Stimulated activated naive CD8-positive, alpha-beta T cell treated with anti-CD3 and anti-CD28 coated beads, Interleukin-15, Interleukin-2, amounts not matched to agents 100 ng/mL and 50 ng/mL, for 24 hours (primary cell): ENCODE measurements at regions not wholly inside any gene's neighbourhood (a gene's known extent, or its start where the extent isn't known, plus 50 kb on each side); places are given as distances from the start of the nearest gene placed in this dataset.

Experiments
- H3K27ac Mint-ChIP-seq: one replicate; pipeline ENCODE4 v1.8.0; 2021; ENCODE audit warnings: mild to moderate bottlenecking, mixed read lengths
- H3K27me3 Mint-ChIP-seq: one replicate; pipeline ENCODE4 v1.8.0; 2021; ENCODE audit warnings: mixed read lengths
- H3K36me3 Mint-ChIP-seq: one replicate; pipeline ENCODE4 v1.8.0; 2021; ENCODE audit warnings: low read depth, mixed read lengths
- H3K4me1 Mint-ChIP-seq: one replicate; pipeline ENCODE4 v1.8.0; 2021; ENCODE audit warnings: low read depth, mixed read lengths
- H3K4me3 Mint-ChIP-seq: one replicate; pipeline ENCODE4 v1.8.0; 2021; ENCODE audit warnings: mild to moderate bottlenecking, mixed read lengths
- H3K9me3 Mint-ChIP-seq: one replicate; pipeline ENCODE4 v1.8.0; 2021; ENCODE audit warnings: mixed read lengths

DNA sequence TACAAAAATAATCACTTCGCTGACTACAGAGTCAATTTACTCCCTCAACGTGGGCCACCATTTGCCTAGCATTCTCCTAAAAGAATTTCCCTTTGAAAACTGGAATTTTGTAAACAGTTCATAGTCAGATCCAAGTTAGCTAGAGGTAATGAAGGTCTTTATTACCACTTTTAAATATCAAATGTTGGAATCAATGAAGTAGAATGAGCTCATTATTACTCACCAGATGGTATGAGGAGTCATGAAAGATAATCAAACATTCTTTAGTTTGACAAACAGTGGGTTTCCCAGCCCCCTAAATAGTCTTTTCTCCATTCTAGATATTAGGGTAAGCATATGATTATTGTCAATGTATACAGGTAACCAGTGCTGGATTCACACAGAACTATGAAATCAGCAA lies 455.7 kb upstream of the THBS1 start:
- no peak overlapping the region for H3K27ac Mint-ChIP-seq
- no peaks in the 10 kb centered on the region for H3K36me3 Mint-ChIP-seq
- H3K4me1 Mint-ChIP-seq: peaks cover 13% of the 10 kb centered on the region
- H3K27me3 Mint-ChIP-seq: peaks cover 25% of the 10 kb centered on the region
- no peaks in the 10 kb centered on the region for H3K9me3 Mint-ChIP-seq
- no peak overlapping the region for H3K4me3 Mint-ChIP-seq

DNA sequence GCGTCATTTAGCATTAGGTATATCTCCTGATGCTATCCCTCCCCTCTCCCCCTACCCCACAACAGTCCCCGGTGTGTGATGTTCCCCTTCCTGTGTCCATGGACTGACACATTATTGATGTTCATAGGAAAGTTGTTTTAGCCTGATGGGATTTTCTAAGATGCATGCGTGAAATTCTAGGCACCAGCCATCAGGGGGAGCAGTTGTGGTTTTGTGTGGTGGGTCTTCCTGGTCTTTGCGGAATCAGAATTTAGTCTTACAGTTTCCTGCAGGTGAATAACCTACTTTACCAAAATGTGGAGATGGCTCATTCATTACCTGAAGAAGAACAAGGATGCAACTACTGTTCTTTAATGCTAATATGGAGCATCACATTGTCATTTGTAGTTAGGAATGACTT lies 455.0 kb upstream of the THBS1 start:
- Mint-ChIP-seq H3K27ac (no peak overlapping the region), H3K4me3 (no peak overlapping the region), H3K36me3 (no peaks in the 10 kb centered on the region), H3K27me3 (peaks cover 24% of the 10 kb centered on the region), H3K9me3 (no peaks in the 10 kb centered on the region), H3K4me1 (peaks cover 13% of the 10 kb centered on the region)

DNA sequence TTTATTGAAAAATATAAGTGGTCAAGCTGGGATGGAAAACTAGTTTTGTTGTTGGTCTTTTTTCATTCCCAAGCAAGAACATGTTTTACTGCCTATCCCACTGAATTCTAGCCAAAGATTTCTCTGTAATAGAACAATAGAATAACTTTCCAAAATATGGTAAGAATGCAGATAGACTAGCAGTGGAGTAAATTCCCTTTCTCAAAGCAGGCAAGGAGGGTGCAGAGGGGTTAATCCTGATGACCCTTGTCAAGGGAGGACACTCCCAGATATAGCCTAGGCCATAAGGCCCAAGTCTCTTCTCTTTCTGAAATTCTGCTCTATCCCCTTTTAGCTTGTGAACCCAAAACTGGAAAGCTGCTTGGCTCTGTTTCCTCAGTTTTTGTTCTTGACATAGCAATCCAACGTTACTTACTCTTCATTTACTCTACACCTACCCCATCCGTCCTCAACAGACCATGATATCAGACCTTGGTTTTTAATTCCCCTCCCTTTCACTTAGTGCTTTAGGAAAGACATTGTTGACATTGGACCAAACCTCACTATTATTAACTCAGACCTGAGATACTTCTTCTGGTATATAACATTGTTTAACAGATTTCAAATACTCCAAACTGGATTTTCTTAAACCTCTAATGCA lies 453.6 kb upstream of the THBS1 start:
- Mint-ChIP-seq H3K27me3 (peaks cover 34% of the 10 kb centered on the region), H3K4me3 (no peak overlapping the region), H3K27ac (no peak overlapping the region), H3K9me3 (no peaks in the 10 kb centered on the region), H3K4me1 (peaks cover 13% of the 10 kb centered on the region), H3K36me3 (no peaks in the 10 kb centered on the region)

GRCh38 chr15:39127925-39128617 lies 452.8 kb upstream of the THBS1 start:
- H3K9me3 Mint-ChIP-seq: no peaks in the 10 kb centered on the region
- H3K27me3 Mint-ChIP-seq: peaks cover 29% of the 10 kb centered on the region
- H3K4me1 Mint-ChIP-seq: peaks cover 13% of the 10 kb centered on the region
- no peaks in the 10 kb centered on the region for H3K36me3 Mint-ChIP-seq
- H3K27ac Mint-ChIP-seq: no peak overlapping the region
- no peak overlapping the region for H3K4me3 Mint-ChIP-seq

GRCh38 chr15:39128746-39129145 lies 452.1 kb upstream of the THBS1 start:
- Mint-ChIP-seq H3K27me3 (peaks cover 25% of the 10 kb centered on the region), H3K9me3 (no peaks in the 10 kb centered on the region), H3K4me1 (peaks cover 13% of the 10 kb centered on the region), H3K4me3 (no peak overlapping the region), H3K27ac (no peak overlapping the region), H3K36me3 (no peaks in the 10 kb centered on the region)

- Mint-ChIP-seq H3K36me3 (no peaks in the 10 kb centered on the region), H3K4me3 (no peak overlapping the region), H3K4me1 (peaks cover 13% of the 10 kb centered on the region), H3K9me3 (no peaks in the 10 kb centered on the region), H3K27ac (no peak overlapping the region), H3K27me3 (peaks cover 13% of the 10 kb centered on the region)
Measured at GRCh38 chr15:39130556-39131379, 450.1 kb upstream of the THBS1 start.

DNA sequence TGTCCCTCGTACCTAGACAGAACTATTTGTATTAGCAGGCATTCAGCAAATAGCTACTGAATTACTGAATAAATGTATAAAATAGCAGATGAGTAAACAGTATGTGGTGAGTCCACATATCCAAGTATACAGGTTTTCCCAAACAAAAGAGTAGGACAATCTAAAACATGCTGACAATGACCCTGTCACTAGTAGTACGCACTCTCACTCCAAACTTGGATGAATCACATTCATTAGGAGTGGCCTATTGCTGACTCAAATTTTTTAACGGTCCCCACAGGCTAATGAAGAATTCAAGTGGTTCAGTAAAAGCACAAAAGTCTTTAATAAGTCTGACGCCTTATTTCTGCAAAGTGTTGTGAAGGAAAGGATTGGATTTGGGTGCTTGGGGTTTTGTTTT lies 449.3 kb upstream of the THBS1 start:
- peaks cover 13% of the 10 kb centered on the region for H3K27me3 Mint-ChIP-seq

DNA sequence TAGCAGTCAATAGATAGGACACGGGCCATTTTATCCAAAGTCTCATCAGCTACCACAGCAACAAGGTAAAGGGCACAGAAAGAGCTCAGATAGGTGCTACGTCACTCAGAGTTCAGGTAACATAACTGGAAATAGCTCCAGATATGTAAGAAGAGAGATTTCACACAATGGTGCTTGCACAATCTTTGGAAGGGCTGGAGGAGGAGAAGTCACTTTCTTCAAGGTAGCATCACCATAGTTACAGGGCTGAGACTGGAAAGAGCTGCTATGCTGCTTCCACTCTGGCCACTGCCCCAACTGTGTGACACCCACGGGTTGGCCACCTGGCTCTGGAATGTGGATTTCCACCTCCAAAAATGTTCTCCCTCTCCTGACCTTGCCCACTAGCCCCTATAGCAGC lies 448.8 kb upstream of the THBS1 start:
- H3K4me1 Mint-ChIP-seq: peaks cover 13% of the 10 kb centered on the region
- H3K27ac Mint-ChIP-seq: no peak overlapping the region
- no peaks in the 10 kb centered on the region for H3K9me3 Mint-ChIP-seq
- H3K27me3 Mint-ChIP-seq: peaks cover 13% of the 10 kb centered on the region
- H3K36me3 Mint-ChIP-seq: no peaks in the 10 kb centered on the region
- H3K4me3 Mint-ChIP-seq: no peak overlapping the region

More for the DNA sequence above, 449.3 kb upstream of the THBS1 start:
- Mint-ChIP-seq H3K36me3 (no peaks in the 10 kb centered on the region), H3K27ac (no peak overlapping the region), H3K4me3 (no peak overlapping the region), H3K4me1 (peaks cover 13% of the 10 kb centered on the region), H3K9me3 (no peaks in the 10 kb centered on the region)

DNA sequence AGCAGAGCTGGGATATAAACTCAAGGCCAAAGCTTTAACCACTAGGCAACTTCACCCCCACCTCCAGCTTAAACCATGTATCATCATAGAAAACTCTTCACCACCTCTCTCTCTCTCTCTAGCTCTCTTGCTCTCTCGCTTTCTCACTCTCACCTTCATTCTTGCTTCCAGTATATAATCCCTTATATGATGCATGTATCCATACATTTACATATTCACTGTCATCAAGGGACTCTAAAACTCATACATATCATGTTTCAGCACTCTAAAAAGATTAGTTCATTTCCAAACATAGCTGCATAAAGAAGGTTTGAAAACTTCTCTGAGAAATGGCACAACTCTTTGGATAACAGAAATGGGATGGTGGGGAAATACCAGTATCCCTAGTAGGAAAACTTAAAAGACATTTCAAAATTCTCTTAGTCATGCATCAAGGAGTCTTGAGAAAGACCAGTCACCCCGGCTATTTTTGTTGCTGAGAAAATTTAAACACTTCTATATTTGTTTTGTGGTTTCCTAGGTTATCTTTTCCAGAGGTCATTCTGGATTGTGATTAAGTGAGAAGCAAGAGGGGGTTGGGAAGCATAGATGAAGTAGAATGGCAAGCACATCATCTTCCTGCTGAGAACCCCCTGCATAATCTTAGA lies 447.8 kb upstream of the THBS1 start:
- Mint-ChIP-seq H3K9me3 (no peaks in the 10 kb centered on the region), H3K36me3 (no peaks in the 10 kb centered on the region), H3K27ac (no peak overlapping the region), H3K4me3 (no peak overlapping the region), H3K4me1 (peaks cover 7% of the 10 kb centered on the region), H3K27me3 (peaks cover 18% of the 10 kb centered on the region)

DNA sequence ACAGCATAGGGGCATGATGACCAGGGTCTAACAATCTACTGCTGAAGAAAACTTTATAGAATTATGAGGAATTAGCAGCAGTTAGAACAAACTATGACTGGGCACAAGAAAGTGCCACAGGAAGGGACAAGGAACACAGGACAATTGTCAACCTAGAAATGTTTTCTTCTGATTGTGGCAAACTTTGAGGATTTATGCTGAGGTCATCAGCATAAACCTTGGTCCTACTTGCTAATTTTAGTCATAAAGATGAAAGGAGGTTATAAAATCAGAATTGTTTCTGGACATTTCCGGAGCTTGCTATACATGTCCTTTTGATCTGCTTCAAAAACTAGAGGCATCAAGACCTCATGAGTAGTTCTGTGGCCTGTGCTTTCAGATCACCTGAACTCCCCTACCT lies 446.6 kb upstream of the THBS1 start:
- H3K36me3 Mint-ChIP-seq: no peaks in the 10 kb centered on the region
- peaks cover 26% of the 10 kb centered on the region for H3K27me3 Mint-ChIP-seq
- no peak overlapping the region for H3K27ac Mint-ChIP-seq
- no peak overlapping the region for H3K4me3 Mint-ChIP-seq
- H3K9me3 Mint-ChIP-seq: no peaks in the 10 kb centered on the region
- H3K4me1 Mint-ChIP-seq: no peaks in the 10 kb centered on the region

GRCh38 chr15:39135989-39136388 lies 444.9 kb upstream of the THBS1 start:
- H3K9me3 Mint-ChIP-seq: no peaks in the 10 kb centered on the region
- H3K4me1 Mint-ChIP-seq: no peaks in the 10 kb centered on the region
- peaks cover 28% of the 10 kb centered on the region for H3K27me3 Mint-ChIP-seq
- no peaks in the 10 kb centered on the region for H3K36me3 Mint-ChIP-seq
- H3K27ac Mint-ChIP-seq: no peak overlapping the region
- no peak overlapping the region for H3K4me3 Mint-ChIP-seq

GRCh38 chr15:39139431-39140059 lies 441.3 kb upstream of the THBS1 start:
- Mint-ChIP-seq H3K4me1 (peaks cover 21% of the 10 kb centered on the region), H3K27me3 (peaks cover 19% of the 10 kb centered on the region), H3K4me3 (no peak overlapping the region), H3K9me3 (peaks cover 6% of the 10 kb centered on the region), H3K36me3 (peaks cover 10% of the 10 kb centered on the region), H3K27ac (no peak overlapping the region)

DNA sequence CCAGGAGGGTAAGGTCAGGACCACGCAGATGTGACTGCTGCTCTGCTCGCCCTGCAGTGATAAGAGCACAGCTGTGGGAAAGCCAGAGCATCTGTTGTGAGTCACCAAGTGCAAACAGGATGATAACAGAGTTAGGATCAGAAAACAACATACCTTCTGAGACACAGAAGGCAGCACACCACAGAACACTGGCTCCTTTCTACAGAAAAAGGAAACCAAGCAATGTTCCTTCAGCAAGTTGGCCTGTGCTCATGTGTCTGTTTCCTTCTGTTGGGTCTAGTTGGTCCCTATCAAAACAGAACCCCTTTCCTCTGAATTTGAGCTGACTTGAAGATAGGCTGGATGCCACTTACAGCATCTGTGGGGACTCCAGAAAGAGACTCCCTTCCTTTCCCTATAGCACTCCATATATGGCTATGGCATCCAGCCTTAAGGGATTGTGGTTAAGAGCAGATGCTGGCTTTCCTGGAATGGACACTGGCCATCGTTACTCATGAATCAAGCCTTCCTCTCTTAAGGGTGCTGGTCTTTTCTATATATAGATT lies 440.7 kb upstream of the THBS1 start:
- no peak overlapping the region for H3K4me3 Mint-ChIP-seq
- peaks cover 6% of the 10 kb centered on the region for H3K9me3 Mint-ChIP-seq
- H3K36me3 Mint-ChIP-seq: peaks cover 10% of the 10 kb centered on the region
- H3K4me1 Mint-ChIP-seq: peaks cover 27% of the 10 kb centered on the region
- peaks cover 19% of the 10 kb centered on the region for H3K27me3 Mint-ChIP-seq
- H3K27ac Mint-ChIP-seq: no peak overlapping the region

- Mint-ChIP-seq H3K9me3 (peaks cover 6% of the 10 kb centered on the region), H3K4me3 (peak overlapping the region; percentile 41), H3K27ac (peak overlapping the region; percentile 80), H3K27me3 (peaks cover 18% of the 10 kb centered on the region), H3K4me1 (peaks cover 35% of the 10 kb centered on the region), H3K36me3 (peaks cover 10% of the 10 kb centered on the region)
Measured at GRCh38 chr15:39142500-39142899, 438.4 kb upstream of the THBS1 start.
